GM19395 (cell line): ENCODE measurements at regions not wholly inside any gene's neighbourhood (a gene's known extent, or its start where the extent isn't known, plus 50 kb on each side); places are given as distances from the start of the nearest gene placed in this dataset.

Experiments used
- ATAC-seq: cut with Tn5 transposase; IDR thresholded peaks from one replicate; pipeline ENCODE4 v1.9.1; 2021; ENCODE audit warnings: mild to moderate bottlenecking, moderate library complexity; ENCODE audit not compliant: unreplicated experiment

GRCh38 chr13:31049833-31050232 is 111.9 kb downstream of the HSPH1 start:
- no peak for ATAC-seq

GRCh38 chr13:31049083-31049482 is 112.6 kb downstream of the HSPH1 start:
- ATAC-seq = no peak

GRCh38 chr13:31048521-31048920 is 113.2 kb downstream of the HSPH1 start:
- no peak for ATAC-seq

GRCh38 chr13:31046711-31047279 is 114.3 kb downstream of the TEX26 start:
- ATAC-seq = no peak

- no peak for ATAC-seq
Observed at GRCh38 chr13:31045286-31046081, 113.0 kb downstream of the TEX26 start.

- peak; percentile 86 for ATAC-seq
Observed at GRCh38 chr13:31044364-31045285, 112.2 kb downstream of the TEX26 start.

- peak; percentile 14 for ATAC-seq
Observed at GRCh38 chr13:31043957-31044356, 111.5 kb downstream of the TEX26 start.

- ATAC-seq = no peak
Observed at GRCh38 chr13:31042481-31043165, 110.2 kb downstream of the TEX26 start.

- no peak for ATAC-seq
Observed at GRCh38 chr13:31042049-31042448, 109.6 kb downstream of the TEX26 start.

GRCh38 chr13:31038834-31039552 is 106.5 kb downstream of the TEX26 start:
- peak; percentile 83 for ATAC-seq

- no peak for ATAC-seq
Observed at GRCh38 chr13:31037874-31038500, 105.5 kb downstream of the TEX26 start.

- no peak for ATAC-seq
Observed at GRCh38 chr13:31036731-31037695, 104.6 kb downstream of the TEX26 start.

GRCh38 chr13:31035185-31035965 is 102.9 kb downstream of the TEX26 start:
- no peak for ATAC-seq

GRCh38 chr13:31032528-31033113 is 100.2 kb downstream of the TEX26 start:
- no peak for ATAC-seq

GRCh38 chr13:31031482-31031881 is 99.0 kb downstream of the TEX26 start:
- ATAC-seq = no peak

- no peak for ATAC-seq
Observed at GRCh38 chr13:31029102-31029501, 96.6 kb downstream of the TEX26 start.

- no peak for ATAC-seq
Observed at GRCh38 chr13:31027136-31027535, 94.7 kb downstream of the TEX26 start.
